Parathyroid adenoma (tissue), 2 donors: ENCODE measurements at regions not wholly inside any gene's neighbourhood (a gene's known extent, or its start where the extent isn't known, plus 50 kb on each side); places are given as distances from the start of the nearest gene placed in this dataset.

Source experiments
- H2AFZ ChIP-seq: fragments of 300-600 bp; sonication (generic); one replicate; pipeline ENCODE4 v1.7.0; 2017; ENCODE audit warnings: antibody characterized with exemption, mild to moderate bottlenecking
- H3K27ac ChIP-seq: fragments of 300-600 bp; sonication (generic); one replicate; pipeline ENCODE4 v1.7.0; 2017
- H3K27me3 ChIP-seq: fragments of 300-600 bp; sonication (generic); one replicate; pipeline ENCODE4 v1.7.0; 2017; ENCODE audit warnings: low read length; ENCODE audit not compliant: control insufficient read depth, insufficient read depth
- H3K36me3 ChIP-seq: fragments of 300-600 bp; sonication (generic); one replicate; pipeline ENCODE4 v1.7.0; 2017; ENCODE audit warnings: low read length; ENCODE audit not compliant: control insufficient read depth, insufficient read depth
- H3K4me1 ChIP-seq: fragments of 300-600 bp; sonication (generic); one replicate; pipeline ENCODE4 v1.7.0; 2017; ENCODE audit warnings: control low read depth
- H3K4me2 ChIP-seq: fragments of 300-600 bp; sonication (generic); one replicate; pipeline ENCODE4 v1.7.0; 2017; ENCODE audit warnings: low read length
- H3K4me3 ChIP-seq: fragments of 300-600 bp; sonication (generic); one replicate; pipeline ENCODE4 v1.7.0; 2017; ENCODE audit warnings: low read depth, low read length
- H3K79me2 ChIP-seq: fragments of 300-600 bp; sonication (generic); one replicate; pipeline ENCODE4 v1.7.0; 2017; ENCODE audit warnings: control low read depth
- H3K9ac ChIP-seq: fragments of 300-600 bp; sonication (generic); one replicate; pipeline ENCODE4 v1.7.0; 2017; ENCODE audit warnings: mild to moderate bottlenecking
- H3K9me3 ChIP-seq: fragments of 300-600 bp; sonication (generic); one replicate; pipeline ENCODE4 v1.7.0; 2017; ENCODE audit warnings: low read length; ENCODE audit not compliant: control insufficient read depth
- CTCF ChIP-seq: fragments of 300-600 bp; sonication (generic); IDR thresholded peaks from one replicate; pipeline ENCODE4 v1.7.0; 2017; ENCODE audit warnings: antibody characterized with exemption, mild to moderate bottlenecking
- donor health status: primary hyperparathyroidism.

GRCh38 chr10:10685566-10685965 is 332.1 kb upstream of the CELF2 start:
- Histone ChIP-seq H3K36me3 (no peaks in the 10 kb centered on the region), H3K9me3 (no peaks in the 10 kb centered on the region), H2AFZ (no peak overlapping the region), H3K9ac (no peak overlapping the region), H3K27ac (no peak overlapping the region), H3K4me2 (no peak overlapping the region), H3K79me2 (no peaks in the 10 kb centered on the region), H3K27me3 (no peaks in the 10 kb centered on the region), H3K4me3 (no peak overlapping the region), H3K4me1 (no peaks in the 10 kb centered on the region)
- no peak for TF ChIP-seq CTCF

DNA sequence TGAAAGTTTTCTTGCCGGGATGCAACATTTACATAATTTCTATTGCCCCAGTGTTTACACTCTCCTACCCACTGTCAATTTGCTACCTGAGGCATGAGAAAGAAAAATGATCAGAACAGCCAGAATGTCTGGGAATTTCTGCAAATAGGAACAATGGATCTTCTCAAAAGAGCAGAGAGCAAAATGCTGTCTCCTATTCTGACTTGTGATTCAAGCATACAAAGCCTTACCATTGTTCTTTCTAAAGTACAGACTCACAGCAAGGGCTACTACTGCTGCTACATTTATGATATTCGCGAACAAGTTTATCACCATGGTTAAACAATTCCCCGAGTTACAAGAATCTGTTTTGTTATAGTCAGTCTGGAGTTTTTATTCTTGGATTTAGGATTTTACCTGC is 329.9 kb upstream of the CELF2 start:
- Histone ChIP-seq H3K27ac (no peak overlapping the region), H3K4me2 (no peak overlapping the region), H2AFZ (no peak overlapping the region), H3K36me3 (no peaks in the 10 kb centered on the region), H3K4me1 (no peaks in the 10 kb centered on the region), H3K79me2 (no peaks in the 10 kb centered on the region), H3K4me3 (no peak overlapping the region), H3K27me3 (no peaks in the 10 kb centered on the region), H3K9me3 (no peaks in the 10 kb centered on the region), H3K9ac (no peak overlapping the region)
- TF ChIP-seq CTCF, result no peak

GRCh38 chr10:10699427-10699826 is 318.2 kb upstream of the CELF2 start:
- H3K36me3 ChIP-seq, result no peaks in the 10 kb centered on the region
- H3K79me2 ChIP-seq, result no peaks in the 10 kb centered on the region
- no peak overlapping the region for H3K9ac ChIP-seq
- no peak overlapping the region for H3K27ac ChIP-seq
- H3K9me3 ChIP-seq, result no peaks in the 10 kb centered on the region
- no peak overlapping the region for H3K4me3 ChIP-seq
- H2AFZ ChIP-seq, result no peak overlapping the region
- TF ChIP-seq CTCF, result no peak
- no peaks in the 10 kb centered on the region for H3K4me1 ChIP-seq
- H3K27me3 ChIP-seq, result no peaks in the 10 kb centered on the region
- H3K4me2 ChIP-seq, result no peak overlapping the region

DNA sequence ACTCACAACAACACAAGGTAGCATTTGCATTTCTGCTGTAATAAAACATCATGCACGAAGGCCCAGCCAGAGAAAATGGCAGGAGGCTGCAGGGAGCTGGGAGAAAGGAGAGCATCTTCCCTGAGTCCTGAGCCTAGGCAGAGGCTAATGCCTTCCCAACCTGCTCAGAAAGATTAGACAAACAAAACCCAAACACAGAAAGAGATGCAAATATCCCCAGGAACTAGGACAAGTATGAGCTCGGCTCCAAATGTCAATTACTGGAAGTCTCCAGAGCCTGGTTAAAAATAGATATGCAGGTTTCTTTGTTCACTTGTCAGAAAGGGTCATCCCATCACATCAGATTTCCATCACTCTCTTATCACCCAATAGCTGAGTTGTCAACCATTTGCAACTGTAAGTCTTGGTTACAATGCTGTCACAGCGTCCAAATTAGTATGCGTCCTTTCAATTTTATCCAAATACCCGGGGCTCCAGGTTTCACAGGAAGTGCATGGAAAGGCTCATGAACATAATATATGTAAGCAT is 316.5 kb upstream of the CELF2 start:
- no peaks in the 10 kb centered on the region for H3K4me1 ChIP-seq
- no peak overlapping the region for H3K4me3 ChIP-seq
- TF ChIP-seq CTCF, result no peak
- H3K79me2 ChIP-seq, result no peaks in the 10 kb centered on the region
- no peaks in the 10 kb centered on the region for H3K36me3 ChIP-seq
- no peak overlapping the region for H3K27ac ChIP-seq
- no peak overlapping the region for H3K9ac ChIP-seq
- H3K9me3 ChIP-seq, result no peaks in the 10 kb centered on the region
- no peaks in the 10 kb centered on the region for H3K27me3 ChIP-seq
- H2AFZ ChIP-seq, result no peak overlapping the region
- H3K4me2 ChIP-seq, result no peak overlapping the region

GRCh38 chr10:10702211-10702610 is 315.5 kb upstream of the CELF2 start:
- H3K4me2 ChIP-seq, result no peak overlapping the region

More at GRCh38 chr10:10702211-10702610, 315.5 kb upstream of the CELF2 start:
- H3K4me1 ChIP-seq, result no peaks in the 10 kb centered on the region
- no peak overlapping the region for H2AFZ ChIP-seq
- H3K9ac ChIP-seq, result no peak overlapping the region
- H3K36me3 ChIP-seq, result no peaks in the 10 kb centered on the region
- no peaks in the 10 kb centered on the region for H3K27me3 ChIP-seq
- TF ChIP-seq CTCF, result no peak
- H3K4me3 ChIP-seq, result no peak overlapping the region
- no peak overlapping the region for H3K27ac ChIP-seq
- H3K79me2 ChIP-seq, result no peaks in the 10 kb centered on the region
- no peaks in the 10 kb centered on the region for H3K9me3 ChIP-seq
